Esophagus muscularis mucosa (tissue), 4 donors: ENCODE measurements at regions not wholly inside any gene's neighbourhood (a gene's known extent, or its start where the extent isn't known, plus 50 kb on each side); places are given as distances from the start of the nearest gene placed in this dataset.

ENCODE experiments used
- DNase-seq: peaks from one replicate; pipeline ENCODE4 v3.0.0-alpha.2; 2017; ENCODE audit errors: extremely low spot score
- H3K27ac ChIP-seq, 4 donors: fragments of 200-600 bp; sonication (generic); replicated peaks in 1 of 4; 1 replicate in 3 of 4; 2 replicates in 1 of 4; pipeline ENCODE4 v1.5.1; 2016 to 2019; ENCODE audit warnings: mild to moderate bottlenecking in 1 of 4
- H3K27me3 ChIP-seq, 4 donors: fragments of 200-600 bp; sonication (generic); one replicate each; pipeline versions ENCODE4 v1.5.1 to v1.6.0; 2016 to 2019
- H3K36me3 ChIP-seq, 4 donors: fragments of 200-600 bp; sonication (generic); one replicate each; pipeline ENCODE4 v1.5.1; 2016 to 2019
- H3K4me1 ChIP-seq, 4 donors: fragments of 200-600 bp; sonication (generic); one replicate each; pipeline ENCODE4 v1.5.1; 2016 to 2019
- H3K4me3 ChIP-seq, 4 donors: fragments of 200-600 bp; sonication (generic); 1 replicate in 2 of 4; 2 replicates in 2 of 4; pipeline ENCODE4 v1.5.1; 2016 to 2019; ENCODE audit warnings: mild to moderate bottlenecking in 4 of 4, moderate library complexity in 1 of 4
- H3K9me3 ChIP-seq, 4 donors: fragments of 200-600 bp; sonication (generic); 1 replicate in 3 of 4; 2 replicates in 1 of 4; pipeline ENCODE4 v1.5.1; 2016 to 2019
- EP300 ChIP-seq: sonication (generic); formaldehyde crosslinking; IDR thresholded peaks from one replicate; pipeline ENCODE4 v1.6.1; 2017; ENCODE audit warnings: antibody characterized with exemption
- POLR2A ChIP-seq: fragments of 450-650 bp; IDR thresholded peaks from one replicate; pipeline ENCODE4 v1.6.1; 2017; ENCODE audit warnings: antibody characterized with exemption, moderate library complexity, mild to moderate bottlenecking, low read depth
- POLR2AphosphoS5 ChIP-seq, 2 donors: sonication (generic); formaldehyde crosslinking; IDR thresholded peaks; one replicate each; pipeline ENCODE4 v1.6.1; 2017; ENCODE audit warnings: antibody characterized with exemption in 2 of 2
- WGBS: methylation state at CpG from one replicate; pipeline ENCODE4 v1.1.5; 2018; 5-methylcytosine and 5-hydroxymethylcytosine counted together
- intact Hi-C: fragments of 100-400 bp; cut with DNase I; formaldehyde crosslinking; loops from one replicate; pipeline ENCODE4 v1.15.1; 2023
- TF ChIP-seq, protein P1 (sequence below), 3 experiments: fragments of 200-600 bp in 2 of 3; fragments of 450-650 bp in 1 of 3; sonication (generic) in 2 of 3; IDR thresholded peaks; one replicate each; pipeline ENCODE4 v1.5.1; 2017 to 2019; ENCODE audit warnings: antibody characterized with exemption in 3 of 3, mild to moderate bottlenecking in 2 of 3, moderate library complexity in 1 of 3

DNA sequence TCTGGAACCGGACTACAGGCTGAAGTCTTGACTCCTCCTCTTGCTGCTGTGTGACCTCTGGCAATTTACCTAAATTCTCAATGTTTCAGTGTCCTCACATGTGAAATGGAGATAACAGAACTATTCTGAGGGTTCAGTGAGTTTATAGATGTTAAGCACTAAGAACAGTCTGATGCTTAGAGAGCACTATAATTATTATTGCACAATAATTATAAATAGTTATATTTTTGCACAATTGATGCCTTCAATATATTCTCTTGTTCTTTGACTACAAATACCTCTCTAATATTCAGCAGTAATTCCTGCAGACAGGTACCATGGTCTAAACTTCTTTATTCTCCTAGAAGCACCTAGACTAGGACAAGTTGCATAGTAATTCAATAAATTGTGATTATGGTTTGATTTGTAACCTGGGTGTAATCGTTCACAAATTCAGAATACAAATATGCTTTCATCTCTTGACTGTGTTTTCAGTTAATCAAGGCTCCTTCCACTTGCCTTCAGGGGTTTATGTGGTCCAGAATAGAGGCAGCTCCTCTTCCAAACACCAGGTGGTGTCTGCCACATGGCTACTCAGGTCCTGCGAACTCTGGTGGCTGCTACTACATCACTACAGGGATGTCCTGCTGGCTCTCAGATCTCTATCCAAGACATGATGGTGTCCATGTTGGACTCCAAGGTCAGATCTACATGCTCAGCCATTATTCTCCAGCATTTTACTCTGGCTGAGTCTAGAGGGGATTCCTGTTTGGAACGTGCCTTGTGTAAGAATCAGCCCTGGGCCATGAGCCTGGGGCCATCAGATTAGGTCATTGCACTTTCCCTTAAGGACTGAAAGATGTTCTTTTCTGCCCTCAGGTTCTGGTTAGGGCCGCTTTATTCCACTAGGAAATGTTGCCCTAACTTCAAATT, 103.4 kb downstream of the QRFPR start:
- Histone ChIP-seq H3K9me3 (no peaks in the 10 kb centered on the region), H3K27ac (no peak overlapping the region), H3K27me3 (no peaks in the 10 kb centered on the region), H3K4me1 (no peaks in the 10 kb centered on the region), H3K36me3 (no peaks in the 10 kb centered on the region), H3K4me3 (no peak overlapping the region)
- no peak for DNase-seq
- WGBS, result 81% methylated on average over 5 of the region's 5 CpGs
- TF ChIP-seq, protein P1, sequence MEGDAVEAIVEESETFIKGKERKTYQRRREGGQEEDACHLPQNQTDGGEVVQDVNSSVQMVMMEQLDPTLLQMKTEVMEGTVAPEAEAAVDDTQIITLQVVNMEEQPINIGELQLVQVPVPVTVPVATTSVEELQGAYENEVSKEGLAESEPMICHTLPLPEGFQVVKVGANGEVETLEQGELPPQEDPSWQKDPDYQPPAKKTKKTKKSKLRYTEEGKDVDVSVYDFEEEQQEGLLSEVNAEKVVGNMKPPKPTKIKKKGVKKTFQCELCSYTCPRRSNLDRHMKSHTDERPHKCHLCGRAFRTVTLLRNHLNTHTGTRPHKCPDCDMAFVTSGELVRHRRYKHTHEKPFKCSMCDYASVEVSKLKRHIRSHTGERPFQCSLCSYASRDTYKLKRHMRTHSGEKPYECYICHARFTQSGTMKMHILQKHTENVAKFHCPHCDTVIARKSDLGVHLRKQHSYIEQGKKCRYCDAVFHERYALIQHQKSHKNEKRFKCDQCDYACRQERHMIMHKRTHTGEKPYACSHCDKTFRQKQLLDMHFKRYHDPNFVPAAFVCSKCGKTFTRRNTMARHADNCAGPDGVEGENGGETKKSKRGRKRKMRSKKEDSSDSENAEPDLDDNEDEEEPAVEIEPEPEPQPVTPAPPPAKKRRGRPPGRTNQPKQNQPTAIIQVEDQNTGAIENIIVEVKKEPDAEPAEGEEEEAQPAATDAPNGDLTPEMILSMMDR (IDR thresholded peaks at IDR 0.05), result no peak
- TF ChIP-seq POLR2A, result no peak
- no peak for TF ChIP-seq POLR2AphosphoS5 (IDR thresholded peaks at IDR 0.05)
- TF ChIP-seq EP300, result no peak
- intact Hi-C loops, result no loop called here

DNA sequence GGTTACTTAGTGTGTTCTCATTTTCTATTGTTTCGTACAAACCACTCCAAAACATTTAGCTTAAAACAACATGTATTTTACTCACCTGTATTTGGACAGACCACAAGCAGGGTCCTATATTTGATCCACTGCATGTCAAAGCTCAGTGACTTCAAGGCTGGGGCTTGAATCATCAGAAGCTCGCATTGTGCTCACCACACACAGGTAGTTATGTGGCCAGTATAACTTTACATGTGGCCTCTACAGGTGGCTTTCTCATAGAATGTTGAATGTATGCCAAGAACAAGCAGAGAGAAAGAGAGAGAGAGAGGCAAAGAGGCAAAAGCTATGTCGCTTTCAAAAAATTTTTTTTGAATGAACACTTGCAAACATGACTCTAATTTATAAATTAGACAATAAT, 107.6 kb downstream of the QRFPR start:
- Histone ChIP-seq H3K36me3 (no peaks in the 10 kb centered on the region), H3K9me3 (no peaks in the 10 kb centered on the region), H3K27me3 (no peaks in the 10 kb centered on the region), H3K27ac (no peak overlapping the region), H3K4me3 (no peak overlapping the region), H3K4me1 (no peaks in the 10 kb centered on the region)
- 79% methylated on average over 3 of the region's 3 CpGs for WGBS
- TF ChIP-seq POLR2AphosphoS5 (IDR thresholded peaks at IDR 0.05) (no peak), POLR2A (no peak), EP300 (no peak)
- TF ChIP-seq, protein P1 (IDR thresholded peaks at IDR 0.05), result no peak
- no peak for DNase-seq
- intact Hi-C loops, result no loop called here

DNA sequence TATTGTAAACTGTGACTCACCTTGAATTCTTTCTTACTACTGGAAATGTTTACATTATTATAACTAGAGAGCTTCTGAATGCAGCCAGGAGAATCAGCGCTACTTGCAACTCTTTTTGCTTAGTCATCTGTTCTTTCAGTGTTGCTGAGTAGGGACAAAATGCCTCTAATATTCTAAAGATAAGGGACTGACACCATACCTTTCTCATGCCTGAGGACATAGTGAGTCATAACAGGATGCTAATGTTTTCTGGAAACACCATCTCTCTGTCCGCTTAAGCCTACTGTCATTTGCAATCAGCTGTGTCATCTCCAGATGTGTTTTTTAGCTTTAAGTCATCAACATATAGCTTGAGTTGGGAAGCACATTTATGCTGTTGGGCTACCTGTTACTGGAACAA, 108.3 kb downstream of the QRFPR start:
- intact Hi-C loops, result no loop called here
- Histone ChIP-seq H3K4me3 (no peak overlapping the region), H3K27ac (no peak overlapping the region), H3K4me1 (no peaks in the 10 kb centered on the region), H3K27me3 (no peaks in the 10 kb centered on the region), H3K9me3 (no peaks in the 10 kb centered on the region), H3K36me3 (no peaks in the 10 kb centered on the region)
- TF ChIP-seq, protein P1 (IDR thresholded peaks at IDR 0.05), result no peak
- no peak for TF ChIP-seq EP300
- no peak for TF ChIP-seq POLR2A
- no peak for TF ChIP-seq POLR2AphosphoS5 (IDR thresholded peaks at IDR 0.05)
- WGBS, result 51% methylated on average over 2 of the region's 2 CpGs
- DNase-seq, result no peak

DNA sequence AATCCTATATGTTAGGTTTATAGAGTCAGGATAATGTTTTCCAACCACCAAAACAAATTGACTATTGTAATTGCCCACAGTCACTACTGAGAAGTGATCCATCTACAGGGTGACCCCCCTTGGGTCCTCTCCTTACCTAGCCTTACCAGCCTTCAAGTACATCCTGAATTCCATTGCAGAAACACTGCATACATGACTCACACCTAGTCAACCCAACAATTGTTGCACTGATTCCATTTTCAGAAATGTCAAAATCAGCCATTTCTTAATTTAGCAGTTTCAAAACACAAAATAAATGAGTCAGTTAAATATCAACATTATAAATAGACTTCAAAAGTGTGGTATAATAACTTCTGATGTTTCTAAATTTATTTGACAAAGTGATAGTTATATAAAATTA, 106.3 kb upstream of the TNIP3 start:
- Histone ChIP-seq H3K36me3 (no peaks in the 10 kb centered on the region), H3K27me3 (no peaks in the 10 kb centered on the region), H3K9me3 (no peaks in the 10 kb centered on the region), H3K27ac (no peak overlapping the region), H3K4me3 (no peak overlapping the region), H3K4me1 (no peaks in the 10 kb centered on the region)
- no peak for TF ChIP-seq POLR2AphosphoS5 (IDR thresholded peaks at IDR 0.05)
- TF ChIP-seq EP300, result no peak
- TF ChIP-seq, protein P1 (IDR thresholded peaks at IDR 0.05), result no peak
- no peak for TF ChIP-seq POLR2A
- no peak for DNase-seq
- intact Hi-C loops, result no loop called here
